Mammary epithelial cell (primary cell): ENCODE measurements at regions not wholly inside any gene's neighbourhood (a gene's known extent, or its start where the extent isn't known, plus 50 kb on each side); places are given as distances from the start of the nearest gene placed in this dataset.

ENCODE experiments used
- EZH2 ChIP-seq: IDR thresholded peaks from 2 replicates; pipeline ENCODE4 v1.6.1; 2012; ENCODE audit warnings: low read length, inconsistent platforms, borderline replicate concordance
- TF ChIP-seq, protein P1 (sequence below), 2 donors: IDR thresholded peaks in 1 of 2; conservative IDR thresholded peaks in 1 of 2; 2 replicates each; pipeline ENCODE4 v1.5.1; 2011 to 2012; ENCODE audit warnings: inconsistent platforms in 2 of 2, low read length in 2 of 2, mild to moderate bottlenecking in 2 of 2, control low read depth in 1 of 2, low read depth in 1 of 2; ENCODE audit not compliant: insufficient read depth in 1 of 2; ENCODE audit errors: extremely low read depth in 1 of 2

DNA sequence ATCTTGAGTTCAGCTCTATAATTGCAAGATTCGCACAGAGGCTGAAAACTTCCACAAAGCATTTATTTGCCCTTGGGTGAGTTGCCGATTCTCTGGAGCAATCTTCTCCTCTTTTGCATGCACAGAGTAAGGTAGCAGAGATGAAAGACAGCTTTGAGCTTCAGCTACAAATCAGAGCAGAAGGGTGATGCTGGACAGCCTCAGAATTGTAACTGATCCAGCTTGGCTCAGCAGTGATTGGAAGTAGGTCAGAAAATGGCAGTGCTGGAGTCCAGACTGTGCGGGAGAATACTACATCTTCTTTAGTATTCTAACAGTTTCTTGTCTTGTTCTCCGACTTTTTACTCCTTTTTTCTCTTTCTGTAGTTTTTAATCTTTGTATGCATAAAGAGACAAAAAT is 55.4 kb upstream of the CDC14C start:
- TF ChIP-seq EZH2: no peak
- TF ChIP-seq, protein P1, sequence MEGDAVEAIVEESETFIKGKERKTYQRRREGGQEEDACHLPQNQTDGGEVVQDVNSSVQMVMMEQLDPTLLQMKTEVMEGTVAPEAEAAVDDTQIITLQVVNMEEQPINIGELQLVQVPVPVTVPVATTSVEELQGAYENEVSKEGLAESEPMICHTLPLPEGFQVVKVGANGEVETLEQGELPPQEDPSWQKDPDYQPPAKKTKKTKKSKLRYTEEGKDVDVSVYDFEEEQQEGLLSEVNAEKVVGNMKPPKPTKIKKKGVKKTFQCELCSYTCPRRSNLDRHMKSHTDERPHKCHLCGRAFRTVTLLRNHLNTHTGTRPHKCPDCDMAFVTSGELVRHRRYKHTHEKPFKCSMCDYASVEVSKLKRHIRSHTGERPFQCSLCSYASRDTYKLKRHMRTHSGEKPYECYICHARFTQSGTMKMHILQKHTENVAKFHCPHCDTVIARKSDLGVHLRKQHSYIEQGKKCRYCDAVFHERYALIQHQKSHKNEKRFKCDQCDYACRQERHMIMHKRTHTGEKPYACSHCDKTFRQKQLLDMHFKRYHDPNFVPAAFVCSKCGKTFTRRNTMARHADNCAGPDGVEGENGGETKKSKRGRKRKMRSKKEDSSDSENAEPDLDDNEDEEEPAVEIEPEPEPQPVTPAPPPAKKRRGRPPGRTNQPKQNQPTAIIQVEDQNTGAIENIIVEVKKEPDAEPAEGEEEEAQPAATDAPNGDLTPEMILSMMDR (conservative IDR thresholded peaks at IDR 0.05 in 1 of 2, IDR thresholded peaks at IDR 0.05 in 1 of 2; ENCODE audit: extremely low read depth in 1 of 2, insufficient read depth in 1 of 2, low read depth in 1 of 2, low read length in 2 of 2): no peak
